Karpas-422 (cell line): ENCODE measurements at regions not wholly inside any gene's neighbourhood (a gene's known extent, or its start where the extent isn't known, plus 50 kb on each side); places are given as distances from the start of the nearest gene placed in this dataset.

ENCODE experiments used
- DNase-seq: peaks from one replicate; pipeline ENCODE4 v3.0.0-alpha.2; 2015
- H2AFZ ChIP-seq: fragments of 200-600 bp; sonication (generic); 2 replicates; pipeline ENCODE4 v1.6.1; 2014; ENCODE audit warnings: antibody characterized with exemption, low read length, mixed read lengths
- H3K27ac ChIP-seq: fragments of 200-600 bp; sonication (generic); 2 replicates; pipeline ENCODE4 v1.5.1; 2014; ENCODE audit warnings: mild to moderate bottlenecking, low read length, moderate library complexity
- H3K27me3 ChIP-seq: fragments of 200-600 bp; sonication (generic); 2 replicates; pipeline ENCODE4 v1.6.1; 2014; ENCODE audit warnings: low read length, mixed read lengths
- H3K36me3 ChIP-seq: fragments of 200-600 bp; sonication (generic); 2 replicates; pipeline ENCODE4 v1.6.1; 2014; ENCODE audit warnings: low read length, mixed read lengths; ENCODE audit not compliant: insufficient read depth
- H3K4me1 ChIP-seq: fragments of 200-600 bp; sonication (generic); 2 replicates; pipeline ENCODE4 v1.6.1; 2014; ENCODE audit warnings: mild to moderate bottlenecking, low read length, mixed read lengths
- H3K4me2 ChIP-seq: fragments of 200-600 bp; sonication (generic); 2 replicates; pipeline ENCODE4 v1.6.1; 2014; ENCODE audit warnings: low read length, low read depth, mild to moderate bottlenecking; ENCODE audit not compliant: poor library complexity, severe bottlenecking
- H3K4me3 ChIP-seq: fragments of 200-600 bp; sonication (generic); 2 replicates; pipeline ENCODE4 v1.5.1; 2014; ENCODE audit warnings: mild to moderate bottlenecking, antibody characterized with exemption, low read length, mixed read lengths
- H3K79me2 ChIP-seq: fragments of 200-600 bp; sonication (generic); 2 replicates; pipeline ENCODE4 v1.6.1; 2014; ENCODE audit warnings: mild to moderate bottlenecking, low read length, mixed read lengths
- H3K9ac ChIP-seq: fragments of 200-600 bp; sonication (generic); 2 replicates; pipeline ENCODE4 v1.6.0; 2014; ENCODE audit warnings: low read length
- H3K9me2 ChIP-seq: fragments of 200-600 bp; sonication (generic), shearing (Covaris generic); replicated peaks from 2 replicates; pipeline ENCODE4 v1.6.0; 2014; ENCODE audit warnings: mild to moderate bottlenecking, low read length, moderate library complexity; ENCODE audit not compliant: insufficient read depth
- H3K9me3 ChIP-seq: fragments of 300-700, 200-600 bp; sonication (generic); 2 replicates; pipeline ENCODE4 v1.6.1; 2014; ENCODE audit warnings: low read length, mixed read lengths
- H4K20me1 ChIP-seq: fragments of 200-600 bp; sonication (generic); 2 replicates; pipeline ENCODE4 v1.6.1; 2014; ENCODE audit warnings: mild to moderate bottlenecking, antibody characterized with exemption, low read length, low read depth; ENCODE audit not compliant: insufficient read depth

DNA sequence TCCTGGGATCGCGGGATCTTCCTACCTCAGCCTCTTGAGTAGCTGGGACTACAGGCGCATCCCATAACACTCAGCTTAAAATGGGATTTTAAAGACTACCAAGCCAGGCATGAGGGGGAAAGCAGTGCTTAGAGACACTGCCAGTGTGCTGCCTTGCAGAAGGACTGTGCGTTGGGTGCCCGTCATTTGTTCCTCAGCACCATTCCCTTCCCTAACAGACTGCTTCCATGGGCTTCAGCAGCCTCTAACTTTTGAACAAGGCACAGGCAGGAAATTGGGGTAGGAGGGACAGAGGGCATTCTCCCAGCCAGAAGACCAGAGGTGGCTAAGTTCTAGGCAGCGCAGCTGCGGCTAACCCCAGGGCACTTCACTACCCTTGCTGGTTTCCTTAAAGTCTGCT lies 73.9 kb upstream of the USP24 start:
- H3K9me3 ChIP-seq: no peaks in the 10 kb centered on the region
- H3K9me2 ChIP-seq: no peaks in the 10 kb centered on the region
- H3K4me3 ChIP-seq: no peak overlapping the region
- no peaks in the 10 kb centered on the region for H3K36me3 ChIP-seq
- H3K79me2 ChIP-seq: no peaks in the 10 kb centered on the region
- H3K27me3 ChIP-seq: no peaks in the 10 kb centered on the region
- H3K4me1 ChIP-seq: peaks cover 14% of the 10 kb centered on the region
- H2AFZ ChIP-seq: no peak overlapping the region
- no peaks in the 10 kb centered on the region for H4K20me1 ChIP-seq
- H3K4me2 ChIP-seq: no peak overlapping the region
- H3K9ac ChIP-seq: no peak overlapping the region
- no peak for DNase-seq
- H3K27ac ChIP-seq: no peak overlapping the region

DNA sequence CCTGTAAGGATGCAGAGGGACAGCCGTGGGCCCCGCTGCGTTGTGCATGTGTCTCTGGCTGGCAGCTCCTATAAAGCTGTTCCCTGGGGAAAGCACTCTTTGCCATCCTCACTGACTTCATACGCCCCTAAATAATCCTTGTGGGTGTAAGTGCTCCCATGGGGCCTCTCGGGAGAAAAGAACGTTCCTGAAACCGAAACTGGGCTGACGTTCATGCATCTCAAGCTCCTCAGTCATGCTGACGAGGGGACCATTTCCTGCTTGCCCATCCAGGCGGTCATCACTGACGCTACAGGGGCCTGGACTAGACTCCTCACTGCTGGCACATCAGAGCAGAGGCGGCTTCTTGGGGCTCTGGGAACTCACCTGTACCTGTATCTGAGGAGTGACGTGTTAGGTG lies 73.1 kb upstream of the USP24 start:
- peak overlapping the region; percentile 69 for H2AFZ ChIP-seq

DNA sequence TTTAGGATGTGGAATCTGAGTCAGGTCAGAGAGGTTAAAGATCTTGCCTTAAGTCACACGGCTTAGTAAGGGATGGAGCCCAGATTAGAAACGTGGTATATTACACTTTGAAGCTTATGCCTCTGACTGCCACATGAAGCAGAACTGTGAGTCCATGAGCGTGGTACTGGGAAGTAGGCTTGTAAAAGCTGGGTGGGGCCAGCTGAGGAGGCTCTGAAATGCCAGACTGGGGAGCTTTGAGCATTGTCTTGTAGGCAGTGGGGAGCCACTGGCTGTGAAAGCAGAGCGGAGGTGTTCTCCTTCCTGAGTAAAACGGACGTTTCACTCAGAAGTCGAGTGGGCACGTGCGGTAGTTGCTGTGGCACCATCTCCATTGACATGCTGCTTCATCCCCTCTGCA lies 72.6 kb upstream of the USP24 start:
- no peak overlapping the region for H3K27ac ChIP-seq
- H3K79me2 ChIP-seq: no peaks in the 10 kb centered on the region
- H3K36me3 ChIP-seq: no peaks in the 10 kb centered on the region
- no peaks in the 10 kb centered on the region for H3K27me3 ChIP-seq
- H3K4me1 ChIP-seq: peaks cover 20% of the 10 kb centered on the region
- no peaks in the 10 kb centered on the region for H4K20me1 ChIP-seq
- H3K4me2 ChIP-seq: peak overlapping the region; percentile 78
- H3K9ac ChIP-seq: peak overlapping the region; percentile 51
- H3K9me2 ChIP-seq: no peaks in the 10 kb centered on the region
- peak; percentile 58 for DNase-seq
- peak overlapping the region; percentile 69 for H2AFZ ChIP-seq
- no peaks in the 10 kb centered on the region for H3K9me3 ChIP-seq
- peak overlapping the region; percentile 68 for H3K4me3 ChIP-seq

More for the DNA sequence above, 73.1 kb upstream of the USP24 start:
- H3K27ac ChIP-seq: no peak overlapping the region
- H3K79me2 ChIP-seq: no peaks in the 10 kb centered on the region
- peaks cover 20% of the 10 kb centered on the region for H3K4me1 ChIP-seq
- no peaks in the 10 kb centered on the region for H3K9me2 ChIP-seq
- H3K27me3 ChIP-seq: no peaks in the 10 kb centered on the region
- H3K9ac ChIP-seq: peak overlapping the region; percentile 51
- no peaks in the 10 kb centered on the region for H3K36me3 ChIP-seq
- no peaks in the 10 kb centered on the region for H4K20me1 ChIP-seq
- no peaks in the 10 kb centered on the region for H3K9me3 ChIP-seq
- peak overlapping the region; percentile 78 for H3K4me2 ChIP-seq
- peak; percentile 75 for DNase-seq
- peak overlapping the region; percentile 68 for H3K4me3 ChIP-seq

DNA sequence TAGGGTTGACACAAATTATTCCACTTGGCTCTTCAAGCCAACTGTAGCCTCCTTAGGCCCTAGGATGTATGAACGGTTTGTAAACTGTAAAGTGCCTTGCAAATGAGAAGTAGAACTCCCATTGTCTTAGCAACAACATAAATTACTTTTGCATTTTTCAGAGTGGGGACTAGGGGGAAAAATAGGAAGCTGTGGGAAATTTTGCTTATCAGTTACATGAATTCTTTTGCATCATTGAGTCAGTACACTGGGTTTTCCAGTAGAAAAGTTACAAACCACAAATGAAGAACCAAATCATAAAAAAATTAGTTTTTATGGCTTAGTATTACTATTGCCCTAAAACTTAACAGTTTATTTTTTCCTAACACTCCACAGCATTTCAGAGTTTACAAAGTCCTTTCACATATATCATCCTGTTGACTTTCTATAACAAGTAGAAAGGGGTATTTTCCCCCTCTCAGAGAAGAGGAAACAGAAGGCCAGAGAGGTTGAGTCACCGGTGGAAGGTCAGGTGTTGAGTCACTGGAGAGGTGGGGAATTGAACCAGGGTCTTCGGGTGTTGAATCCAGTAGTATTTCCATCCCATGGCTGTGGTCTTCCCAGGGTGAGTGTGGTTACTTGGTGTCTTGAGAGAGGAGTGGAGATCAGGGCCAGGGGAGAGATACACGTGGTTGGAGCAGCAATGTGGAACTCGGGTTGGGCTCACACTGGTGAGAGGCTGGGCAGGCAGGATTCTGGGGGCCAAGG lies 71.9 kb upstream of the USP24 start:
- H3K4me3 ChIP-seq: no peak overlapping the region
- no peak for DNase-seq
- H3K27me3 ChIP-seq: no peaks in the 10 kb centered on the region
- H3K4me2 ChIP-seq: no peak overlapping the region
- H3K9me3 ChIP-seq: no peaks in the 10 kb centered on the region
- no peak overlapping the region for H3K9ac ChIP-seq
- H3K36me3 ChIP-seq: no peaks in the 10 kb centered on the region
- H3K9me2 ChIP-seq: no peaks in the 10 kb centered on the region
- H2AFZ ChIP-seq: no peak overlapping the region
- peaks cover 20% of the 10 kb centered on the region for H3K4me1 ChIP-seq
- no peak overlapping the region for H3K27ac ChIP-seq
- no peaks in the 10 kb centered on the region for H3K79me2 ChIP-seq
- no peaks in the 10 kb centered on the region for H4K20me1 ChIP-seq

DNA sequence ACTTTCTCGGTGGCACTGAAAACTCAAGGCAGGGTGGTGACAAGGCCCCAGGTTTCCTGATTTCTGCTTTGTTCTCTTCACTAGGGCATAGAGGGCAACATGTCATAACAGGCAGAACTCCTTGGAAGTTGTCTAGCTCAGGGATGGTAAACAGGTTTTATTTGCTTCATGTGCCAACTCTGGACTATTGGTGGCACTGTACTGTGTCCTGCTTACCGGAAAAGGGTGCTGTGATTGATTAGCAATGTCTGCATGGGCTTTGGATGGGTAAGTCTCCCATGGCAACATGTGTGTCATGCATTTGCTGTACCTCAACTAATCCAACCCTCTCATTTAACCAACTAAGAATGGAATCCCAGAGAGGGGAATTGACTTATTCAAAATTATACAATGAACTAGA lies 70.7 kb upstream of the USP24 start:
- H3K4me2 ChIP-seq: no peak overlapping the region
- no peaks in the 10 kb centered on the region for H3K79me2 ChIP-seq
- no peak overlapping the region for H3K9ac ChIP-seq
- H3K4me1 ChIP-seq: peaks cover 20% of the 10 kb centered on the region
- no peaks in the 10 kb centered on the region for H3K36me3 ChIP-seq
- no peak overlapping the region for H3K27ac ChIP-seq
- H3K4me3 ChIP-seq: no peak overlapping the region
- H4K20me1 ChIP-seq: no peaks in the 10 kb centered on the region
- H3K27me3 ChIP-seq: no peaks in the 10 kb centered on the region
- no peak overlapping the region for H2AFZ ChIP-seq
- no peaks in the 10 kb centered on the region for H3K9me2 ChIP-seq
- no peak for DNase-seq
- no peaks in the 10 kb centered on the region for H3K9me3 ChIP-seq

DNA sequence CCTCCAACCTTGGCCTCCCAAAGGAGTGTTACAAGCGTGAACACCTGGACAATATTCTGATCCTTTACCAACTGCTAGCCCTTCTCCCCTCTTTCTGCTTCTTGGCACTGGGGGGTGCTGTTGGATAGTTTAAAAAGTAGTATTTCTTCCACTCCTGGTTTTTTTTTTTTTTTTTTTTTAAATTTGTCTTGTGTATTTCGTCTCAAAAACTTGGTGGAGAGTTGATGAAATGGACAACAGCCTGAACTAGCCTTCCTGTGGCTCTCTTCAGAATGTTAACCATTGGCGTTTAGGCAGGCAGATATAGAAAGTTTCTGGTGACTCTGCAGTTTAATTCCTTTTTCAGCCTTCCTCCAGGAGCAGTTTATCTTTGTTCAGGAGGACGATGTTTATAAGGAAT lies 69.7 kb upstream of the USP24 start:
- Histone ChIP-seq H3K4me2 (no peak overlapping the region), H3K9me3 (no peaks in the 10 kb centered on the region), H3K36me3 (no peaks in the 10 kb centered on the region), H3K9ac (no peak overlapping the region), H3K27me3 (no peaks in the 10 kb centered on the region), H3K79me2 (no peaks in the 10 kb centered on the region), H3K4me3 (no peak overlapping the region), H3K4me1 (peaks cover 20% of the 10 kb centered on the region), H2AFZ (no peak overlapping the region), H3K9me2 (no peaks in the 10 kb centered on the region), H3K27ac (no peak overlapping the region), H4K20me1 (no peaks in the 10 kb centered on the region)
- peak; percentile 87 for DNase-seq

DNA sequence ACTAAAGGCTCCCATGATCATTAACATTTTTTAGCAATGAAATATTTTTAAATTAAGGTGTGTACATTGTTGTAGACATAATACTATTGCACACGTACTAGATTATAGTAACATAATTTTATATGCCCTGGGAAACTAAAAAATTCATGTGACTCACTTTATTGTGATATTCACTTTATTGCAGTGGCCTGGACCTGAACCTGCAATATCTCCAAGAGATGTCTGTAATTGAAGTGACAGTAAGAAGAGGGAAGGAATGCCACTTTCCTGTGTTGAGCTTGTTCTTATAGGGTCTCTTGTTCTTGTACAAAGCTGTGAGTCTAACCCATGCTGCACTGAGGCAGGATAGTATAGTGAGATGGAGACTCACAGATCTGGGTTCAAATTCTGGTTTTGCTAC lies 66.9 kb upstream of the USP24 start:
- no peaks in the 10 kb centered on the region for H3K36me3 ChIP-seq
- H3K9ac ChIP-seq: no peak overlapping the region
- H3K9me3 ChIP-seq: no peaks in the 10 kb centered on the region
- no peaks in the 10 kb centered on the region for H3K79me2 ChIP-seq
- H4K20me1 ChIP-seq: no peaks in the 10 kb centered on the region
- H3K4me2 ChIP-seq: no peak overlapping the region
- H3K4me3 ChIP-seq: no peak overlapping the region
- H3K9me2 ChIP-seq: no peaks in the 10 kb centered on the region
- no peaks in the 10 kb centered on the region for H3K27me3 ChIP-seq
- DNase-seq: no peak
- H2AFZ ChIP-seq: no peak overlapping the region
- H3K27ac ChIP-seq: no peak overlapping the region
- H3K4me1 ChIP-seq: peaks cover 15% of the 10 kb centered on the region

DNA sequence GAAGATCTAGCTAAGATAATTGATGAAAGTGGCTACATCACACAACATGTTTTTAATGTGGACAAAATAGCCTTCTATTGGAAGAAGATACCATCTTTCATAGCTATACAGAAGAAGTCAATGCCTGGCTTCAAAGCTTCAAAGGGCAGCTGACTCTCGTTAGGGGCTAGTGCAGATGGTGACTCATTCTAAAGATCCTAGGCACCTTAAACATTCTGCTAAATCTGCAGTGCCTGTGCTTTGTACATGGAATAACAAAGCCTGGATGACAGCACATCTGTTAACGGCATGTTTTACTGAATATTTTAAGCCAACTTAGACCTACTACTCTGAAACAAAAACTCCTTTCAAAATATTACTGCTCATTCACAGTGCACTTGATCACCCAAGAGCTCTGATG lies 65.6 kb upstream of the USP24 start:
- H2AFZ ChIP-seq: no peak overlapping the region
- H3K4me3 ChIP-seq: no peak overlapping the region
- H3K27me3 ChIP-seq: no peaks in the 10 kb centered on the region
- no peaks in the 10 kb centered on the region for H3K79me2 ChIP-seq
- no peak for DNase-seq
- H3K4me1 ChIP-seq: peaks cover 21% of the 10 kb centered on the region
- H3K9me3 ChIP-seq: no peaks in the 10 kb centered on the region
- H3K9me2 ChIP-seq: no peaks in the 10 kb centered on the region
- H3K4me2 ChIP-seq: no peak overlapping the region
- no peaks in the 10 kb centered on the region for H3K36me3 ChIP-seq
- no peak overlapping the region for H3K27ac ChIP-seq
- H3K9ac ChIP-seq: no peak overlapping the region
- no peaks in the 10 kb centered on the region for H4K20me1 ChIP-seq
